ENCODE measurements at regions not wholly inside any gene's neighbourhood (a gene's known extent, or its start where the extent isn't known, plus 50 kb on each side); places are given as distances from the start of the nearest gene placed in this dataset.

DNA sequence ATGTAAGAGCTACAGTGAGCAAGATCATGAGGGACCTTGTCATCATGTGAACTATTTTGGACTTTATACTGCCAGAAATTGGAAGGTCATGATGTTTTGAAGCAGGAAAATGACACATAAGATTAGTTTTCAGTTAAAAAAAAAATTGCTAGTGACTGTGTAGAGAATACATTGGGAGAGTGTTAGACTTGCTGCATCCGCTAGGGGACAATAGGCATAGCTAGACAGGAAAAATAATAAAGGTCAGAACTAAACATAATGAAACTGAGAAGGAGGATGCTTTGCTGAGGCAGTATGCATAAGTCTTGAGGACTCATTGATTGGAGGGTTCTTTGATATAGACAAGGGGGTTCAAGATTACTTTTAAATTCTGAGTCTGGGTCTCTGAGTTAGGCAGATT lies 275.8 kb upstream of the KCNH8 start:
- Histone ChIP-seq H3K27me3 (no peaks in the 10 kb centered on the region), H3K4me3 (no peak overlapping the region), H3K36me3 (replicated peaks in 1 of 2) (no peaks in the 10 kb centered on the region), H3K9me3 (replicated peaks in 1 of 3) (no peaks in the 10 kb centered on the region), H3K27ac (no peak overlapping the region), H3K4me1 (replicated peaks in 1 of 2) (no peaks in the 10 kb centered on the region)
- intact Hi-C loops (cut with DNase I): no loop called here
- WGBS, 4 donors: 79 to 85% (median 81%) methylated on average over 1 of the region's 1 CpG
- TF ChIP-seq POLR2A (IDR thresholded peaks at IDR 0.05): no peak
- TF ChIP-seq, protein P1, sequence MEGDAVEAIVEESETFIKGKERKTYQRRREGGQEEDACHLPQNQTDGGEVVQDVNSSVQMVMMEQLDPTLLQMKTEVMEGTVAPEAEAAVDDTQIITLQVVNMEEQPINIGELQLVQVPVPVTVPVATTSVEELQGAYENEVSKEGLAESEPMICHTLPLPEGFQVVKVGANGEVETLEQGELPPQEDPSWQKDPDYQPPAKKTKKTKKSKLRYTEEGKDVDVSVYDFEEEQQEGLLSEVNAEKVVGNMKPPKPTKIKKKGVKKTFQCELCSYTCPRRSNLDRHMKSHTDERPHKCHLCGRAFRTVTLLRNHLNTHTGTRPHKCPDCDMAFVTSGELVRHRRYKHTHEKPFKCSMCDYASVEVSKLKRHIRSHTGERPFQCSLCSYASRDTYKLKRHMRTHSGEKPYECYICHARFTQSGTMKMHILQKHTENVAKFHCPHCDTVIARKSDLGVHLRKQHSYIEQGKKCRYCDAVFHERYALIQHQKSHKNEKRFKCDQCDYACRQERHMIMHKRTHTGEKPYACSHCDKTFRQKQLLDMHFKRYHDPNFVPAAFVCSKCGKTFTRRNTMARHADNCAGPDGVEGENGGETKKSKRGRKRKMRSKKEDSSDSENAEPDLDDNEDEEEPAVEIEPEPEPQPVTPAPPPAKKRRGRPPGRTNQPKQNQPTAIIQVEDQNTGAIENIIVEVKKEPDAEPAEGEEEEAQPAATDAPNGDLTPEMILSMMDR (IDR thresholded peaks at IDR 0.05): no peak
- DNase-seq: no peak

DNA sequence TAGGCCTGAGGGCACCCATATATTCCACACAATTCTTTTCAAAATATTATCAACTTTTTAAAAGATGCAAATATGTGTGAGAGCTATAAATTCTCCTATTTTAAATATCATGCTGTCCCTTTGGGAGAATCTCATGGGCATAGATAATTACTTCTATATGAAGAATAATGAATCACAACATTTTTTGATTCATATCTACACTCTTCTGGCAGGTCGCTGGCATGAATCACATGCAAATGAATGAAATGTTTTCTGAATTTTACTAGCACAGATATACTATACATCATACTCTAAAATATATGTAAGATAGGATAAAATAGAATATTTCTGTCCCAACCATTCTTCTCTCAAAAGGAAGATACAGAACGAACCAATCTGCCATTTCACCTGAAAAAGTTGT lies 277.7 kb upstream of the KCNH8 start:
- Histone ChIP-seq H3K9me3 (replicated peaks in 1 of 3) (no peaks in the 10 kb centered on the region), H3K36me3 (replicated peaks in 1 of 2) (no peaks in the 10 kb centered on the region), H3K4me1 (replicated peaks in 1 of 2) (no peaks in the 10 kb centered on the region), H3K27ac (no peak overlapping the region), H3K27me3 (no peaks in the 10 kb centered on the region), H3K4me3 (no peak overlapping the region)
- no peak for TF ChIP-seq POLR2A (IDR thresholded peaks at IDR 0.05)
- TF ChIP-seq, protein P1 (IDR thresholded peaks at IDR 0.05): no peak
- WGBS, 4 donors: 66 to 69% (median 67%) methylated on average over 2 of the region's 2 CpGs
- no peak for DNase-seq
- intact Hi-C loops (cut with DNase I): no loop called here

DNA sequence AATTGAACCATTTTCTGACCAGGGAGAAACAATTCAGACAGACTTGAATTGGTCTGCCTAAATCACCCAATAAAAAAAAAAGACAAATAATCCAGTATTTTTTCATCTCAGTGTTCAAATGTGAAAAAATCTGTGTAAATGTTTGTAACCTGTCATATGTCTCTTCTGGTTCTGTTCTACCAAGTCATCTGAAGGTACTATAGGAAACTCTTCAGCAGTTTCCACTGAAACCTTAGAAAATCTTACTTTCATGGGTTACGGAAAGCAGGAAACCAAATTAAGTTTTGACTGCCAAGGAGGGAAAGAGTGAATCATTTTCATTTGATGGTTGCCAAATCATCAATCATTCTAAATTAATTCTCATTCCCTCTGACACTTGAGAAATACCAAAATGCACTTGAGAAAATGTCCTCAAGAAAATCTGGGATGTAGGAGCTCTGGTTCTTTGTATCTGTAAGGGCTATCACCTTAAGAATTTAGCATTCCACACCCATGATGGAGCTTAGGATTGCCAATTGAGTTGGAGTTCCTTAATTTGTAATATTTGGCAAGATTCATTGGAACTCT lies 278.2 kb upstream of the KCNH8 start:
- H3K27ac ChIP-seq: no peak overlapping the region
- H3K4me1 ChIP-seq (replicated peaks in 1 of 2): no peaks in the 10 kb centered on the region
- no peak for TF ChIP-seq POLR2A (IDR thresholded peaks at IDR 0.05)
- TF ChIP-seq, protein P1 (IDR thresholded peaks at IDR 0.05): no peak
- no peaks in the 10 kb centered on the region for H3K9me3 ChIP-seq (replicated peaks in 1 of 3)
- no peak for DNase-seq
- intact Hi-C loops (cut with DNase I): no loop called here
- H3K4me3 ChIP-seq: no peak overlapping the region
- WGBS, 4 donors: 60 to 76% (median 68%) methylated on average over 1 of the region's 1 CpG
- H3K36me3 ChIP-seq (replicated peaks in 1 of 2): no peaks in the 10 kb centered on the region
- no peaks in the 10 kb centered on the region for H3K27me3 ChIP-seq

DNA sequence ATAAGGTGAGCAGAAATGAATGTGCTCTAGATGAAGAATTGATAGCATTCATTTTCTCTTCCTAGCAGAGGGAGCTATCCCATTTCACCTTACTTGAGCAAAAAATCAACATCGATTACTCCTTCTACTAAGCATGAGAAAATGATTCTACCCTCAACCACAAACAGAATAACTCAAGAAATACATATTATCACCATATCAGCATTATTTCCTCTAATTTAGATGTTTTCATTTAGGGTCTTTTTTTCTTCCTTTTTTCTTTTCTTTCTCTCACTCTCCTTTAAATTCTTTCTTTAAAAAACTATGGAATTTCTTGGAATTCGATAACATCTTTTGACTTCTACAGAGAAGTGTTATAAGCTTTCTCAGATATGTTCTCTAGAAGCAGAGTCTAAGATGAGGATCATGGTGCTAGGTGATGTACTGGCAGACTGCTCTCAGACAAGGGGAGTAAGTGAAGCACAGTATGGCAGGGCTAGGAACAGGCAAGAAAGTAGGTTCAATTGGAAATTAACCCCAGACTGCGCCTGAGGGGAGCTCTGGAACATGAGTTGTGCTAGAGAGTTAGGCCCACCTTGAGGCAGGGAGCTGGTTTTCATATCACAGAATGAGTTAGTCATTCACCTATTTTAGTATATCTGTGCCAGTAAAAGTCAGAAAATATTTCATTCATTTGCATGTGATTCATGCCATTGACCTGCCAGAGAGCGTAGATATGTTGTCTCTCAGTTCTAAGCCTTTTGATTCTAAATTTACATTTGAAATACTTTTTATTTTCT lies 279.2 kb upstream of the KCNH8 start:
- intact Hi-C loops (cut with DNase I): no loop called here
- Histone ChIP-seq H3K36me3 (replicated peaks in 1 of 2) (no peaks in the 10 kb centered on the region), H3K4me1 (replicated peaks in 1 of 2) (no peaks in the 10 kb centered on the region), H3K9me3 (replicated peaks in 1 of 3) (no peaks in the 10 kb centered on the region), H3K27ac (no peak overlapping the region), H3K27me3 (no peaks in the 10 kb centered on the region), H3K4me3 (no peak overlapping the region)
- no peak for TF ChIP-seq POLR2A (IDR thresholded peaks at IDR 0.05)
- TF ChIP-seq, protein P1 (IDR thresholded peaks at IDR 0.05): no peak
- no peak for DNase-seq
- WGBS, 4 donors: 69 to 79% (median 77%) methylated on average over 4 of the region's 4 CpGs

Data from adrenal gland (tissue), 9 donors.